ENCODE measurements at regions not wholly inside any gene's neighbourhood (a gene's known extent, or its start where the extent isn't known, plus 50 kb on each side); places are given as distances from the start of the nearest gene placed in this dataset.

- Histone ChIP-seq H3K4me1 (ENCODE audit: control insufficient read depth in 1 of 2, insufficient read depth in 2 of 2, low read length in 2 of 2) (peaks cover 5 to 9% of the 10 kb centered on the region in 2 experiments; a peak in 2 of 4 replicates), H3K9ac (ENCODE audit: low read length) (no peak overlapping the region), H4K20me1 (ENCODE audit: insufficient read depth) (no peaks in the 10 kb centered on the region), H3K27me3 (ENCODE audit: insufficient read depth, low read length) (peaks cover 1% of the 10 kb centered on the region; the same call in 1 of the 2 replicates), H2AFZ (ENCODE audit: low read depth, low read length, poor library complexity, severe bottlenecking) (no peak overlapping the region), H3K9me3 (ENCODE audit: control insufficient read depth in 1 of 2, insufficient read depth in 1 of 2, low read depth in 1 of 2, low read length in 2 of 2) (no peaks in the 10 kb centered on the region; a peak in 1 of 4 replicates), H3K36me3 (ENCODE audit: control insufficient read depth in 1 of 2, insufficient read depth in 2 of 2, low read length in 2 of 2) (no peaks in the 10 kb centered on the region), H3K4me3 (replicated peaks in 1 of 2; ENCODE audit: low read depth in 1 of 2, low read length in 2 of 2) (no peak overlapping the region), H3K9me2 (ENCODE audit: insufficient read depth) (no peaks in the 10 kb centered on the region), H3K79me2 (ENCODE audit: insufficient read depth, low read length) (no peaks in the 10 kb centered on the region), H3K4me2 (ENCODE audit: low read length) (no peak overlapping the region), H3K27ac (ENCODE audit: low read depth, low read length) (no peak overlapping the region)
- ChIA-PET CTCF (no interaction called here), POLR2A (no interaction called here), RAD21 (ENCODE audit: low non-redundant PET in 1 of 2, low total read pairs in 2 of 2, uncharacterized antibody in 2 of 2, unreplicated experiment in 2 of 2) (no interaction called here)
- DNase-seq (ENCODE audit: low read depth, low spot score), result no peak
- intact Hi-C loops (cut with micrococcal nuclease), result no loop called here
- TF ChIP-seq, protein P1, sequence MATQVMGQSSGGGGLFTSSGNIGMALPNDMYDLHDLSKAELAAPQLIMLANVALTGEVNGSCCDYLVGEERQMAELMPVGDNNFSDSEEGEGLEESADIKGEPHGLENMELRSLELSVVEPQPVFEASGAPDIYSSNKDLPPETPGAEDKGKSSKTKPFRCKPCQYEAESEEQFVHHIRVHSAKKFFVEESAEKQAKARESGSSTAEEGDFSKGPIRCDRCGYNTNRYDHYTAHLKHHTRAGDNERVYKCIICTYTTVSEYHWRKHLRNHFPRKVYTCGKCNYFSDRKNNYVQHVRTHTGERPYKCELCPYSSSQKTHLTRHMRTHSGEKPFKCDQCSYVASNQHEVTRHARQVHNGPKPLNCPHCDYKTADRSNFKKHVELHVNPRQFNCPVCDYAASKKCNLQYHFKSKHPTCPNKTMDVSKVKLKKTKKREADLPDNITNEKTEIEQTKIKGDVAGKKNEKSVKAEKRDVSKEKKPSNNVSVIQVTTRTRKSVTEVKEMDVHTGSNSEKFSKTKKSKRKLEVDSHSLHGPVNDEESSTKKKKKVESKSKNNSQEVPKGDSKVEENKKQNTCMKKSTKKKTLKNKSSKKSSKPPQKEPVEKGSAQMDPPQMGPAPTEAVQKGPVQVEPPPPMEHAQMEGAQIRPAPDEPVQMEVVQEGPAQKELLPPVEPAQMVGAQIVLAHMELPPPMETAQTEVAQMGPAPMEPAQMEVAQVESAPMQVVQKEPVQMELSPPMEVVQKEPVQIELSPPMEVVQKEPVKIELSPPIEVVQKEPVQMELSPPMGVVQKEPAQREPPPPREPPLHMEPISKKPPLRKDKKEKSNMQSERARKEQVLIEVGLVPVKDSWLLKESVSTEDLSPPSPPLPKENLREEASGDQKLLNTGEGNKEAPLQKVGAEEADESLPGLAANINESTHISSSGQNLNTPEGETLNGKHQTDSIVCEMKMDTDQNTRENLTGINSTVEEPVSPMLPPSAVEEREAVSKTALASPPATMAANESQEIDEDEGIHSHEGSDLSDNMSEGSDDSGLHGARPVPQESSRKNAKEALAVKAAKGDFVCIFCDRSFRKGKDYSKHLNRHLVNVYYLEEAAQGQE (IDR thresholded peaks at IDR 0.05; ENCODE audit: low read depth), result no peak
- TF ChIP-seq RAD21 (IDR thresholded peaks at IDR 0.05; ENCODE audit: low read depth), result no peak
- TF ChIP-seq, protein P2, sequence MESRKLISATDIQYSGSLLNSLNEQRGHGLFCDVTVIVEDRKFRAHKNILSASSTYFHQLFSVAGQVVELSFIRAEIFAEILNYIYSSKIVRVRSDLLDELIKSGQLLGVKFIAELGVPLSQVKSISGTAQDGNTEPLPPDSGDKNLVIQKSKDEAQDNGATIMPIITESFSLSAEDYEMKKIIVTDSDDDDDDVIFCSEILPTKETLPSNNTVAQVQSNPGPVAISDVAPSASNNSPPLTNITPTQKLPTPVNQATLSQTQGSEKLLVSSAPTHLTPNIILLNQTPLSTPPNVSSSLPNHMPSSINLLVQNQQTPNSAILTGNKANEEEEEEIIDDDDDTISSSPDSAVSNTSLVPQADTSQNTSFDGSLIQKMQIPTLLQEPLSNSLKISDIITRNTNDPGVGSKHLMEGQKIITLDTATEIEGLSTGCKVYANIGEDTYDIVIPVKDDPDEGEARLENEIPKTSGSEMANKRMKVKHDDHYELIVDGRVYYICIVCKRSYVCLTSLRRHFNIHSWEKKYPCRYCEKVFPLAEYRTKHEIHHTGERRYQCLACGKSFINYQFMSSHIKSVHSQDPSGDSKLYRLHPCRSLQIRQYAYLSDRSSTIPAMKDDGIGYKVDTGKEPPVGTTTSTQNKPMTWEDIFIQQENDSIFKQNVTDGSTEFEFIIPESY (IDR thresholded peaks at IDR 0.05; ENCODE audit: extremely low read depth, insufficient replicate concordance, low read length), result no peak
- no peak for TF ChIP-seq ELF1 (IDR thresholded peaks at IDR 0.05; ENCODE audit: borderline replicate concordance, low read depth)
- TF ChIP-seq, protein P3, sequence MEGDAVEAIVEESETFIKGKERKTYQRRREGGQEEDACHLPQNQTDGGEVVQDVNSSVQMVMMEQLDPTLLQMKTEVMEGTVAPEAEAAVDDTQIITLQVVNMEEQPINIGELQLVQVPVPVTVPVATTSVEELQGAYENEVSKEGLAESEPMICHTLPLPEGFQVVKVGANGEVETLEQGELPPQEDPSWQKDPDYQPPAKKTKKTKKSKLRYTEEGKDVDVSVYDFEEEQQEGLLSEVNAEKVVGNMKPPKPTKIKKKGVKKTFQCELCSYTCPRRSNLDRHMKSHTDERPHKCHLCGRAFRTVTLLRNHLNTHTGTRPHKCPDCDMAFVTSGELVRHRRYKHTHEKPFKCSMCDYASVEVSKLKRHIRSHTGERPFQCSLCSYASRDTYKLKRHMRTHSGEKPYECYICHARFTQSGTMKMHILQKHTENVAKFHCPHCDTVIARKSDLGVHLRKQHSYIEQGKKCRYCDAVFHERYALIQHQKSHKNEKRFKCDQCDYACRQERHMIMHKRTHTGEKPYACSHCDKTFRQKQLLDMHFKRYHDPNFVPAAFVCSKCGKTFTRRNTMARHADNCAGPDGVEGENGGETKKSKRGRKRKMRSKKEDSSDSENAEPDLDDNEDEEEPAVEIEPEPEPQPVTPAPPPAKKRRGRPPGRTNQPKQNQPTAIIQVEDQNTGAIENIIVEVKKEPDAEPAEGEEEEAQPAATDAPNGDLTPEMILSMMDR (IDR thresholded peaks at IDR 0.05 in 2 of 3, conservative IDR thresholded peaks at IDR 0.05 in 1 of 3; ENCODE audit: borderline replicate concordance in 1 of 3, insufficient read depth in 1 of 3, low read depth in 2 of 3, low read length in 2 of 3), result no peak
- no peak for TF ChIP-seq JUND (IDR thresholded peaks at IDR 0.05)
- no peak for TF ChIP-seq SP1 (IDR thresholded peaks at IDR 0.05; ENCODE audit: low read depth)
- TF ChIP-seq SIN3A (IDR thresholded peaks at IDR 0.05; ENCODE audit: low read depth), result no peak
- no peak for TF ChIP-seq CBX3 (IDR thresholded peaks at IDR 0.05; ENCODE audit: low read depth)
- no peak for TF ChIP-seq ZNF274 (IDR thresholded peaks at IDR 0.05; ENCODE audit: low read depth, low read length)
- no peak for TF ChIP-seq TCF7L2 (IDR thresholded peaks at IDR 0.05; ENCODE audit: borderline replicate concordance, extremely low read depth, insufficient read depth, insufficient read length)
- TF ChIP-seq YY1 (IDR thresholded peaks at IDR 0.05; ENCODE audit: extremely low read depth, insufficient replicate concordance, low read depth, low read length), result no peak
- TF ChIP-seq ZFX (IDR thresholded peaks at IDR 0.05), result no peak
- TF ChIP-seq SRF (IDR thresholded peaks at IDR 0.05; ENCODE audit: low read depth), result no peak
- no peak for ATAC-seq
- BruUV-seq (replicated peaks), result no TSS peak
These were observed 1326.6 kb downstream of the TBC1D22A start for GRCh38 chr22:48088926-48089536.
